PC-3 (cell line): ENCODE measurements at regions not wholly inside any gene's neighbourhood (a gene's known extent, or its start where the extent isn't known, plus 50 kb on each side); places are given as distances from the start of the nearest gene placed in this dataset.

Experiments
- ATAC-seq: fragments of 200-7000 bp; cut with Tn5 transposase; 2 replicates; pipeline ENCODE4 v1.9.1; 2020; ENCODE audit warnings: mild to moderate bottlenecking, moderate library complexity
- BruUV-seq: library from RNA; stranded (reverse); fragments of 400-500 nt; replicated peaks from 2 replicates; lab custom pipeline; 2021; lab: Mats Ljungman, UMichigan
- CTCF ChIA-PET: fragments of 300-600 bp; sonication (Branson Sonifier 250); formaldehyde crosslinking; loops from one replicate; lab custom pipeline; 2022; ENCODE audit warnings: antibody characterized with exemption; lab: Charles Lee
- POLR2A ChIA-PET: fragments of 300-600 bp; sonication (Branson Sonifier 250); formaldehyde crosslinking; loops from one replicate; lab custom pipeline; 2022; ENCODE audit warnings: antibody characterized with exemption; ENCODE audit not compliant: unreplicated experiment; lab: Charles Lee
- DNase-seq: peaks from one replicate; pipeline ENCODE4 v3.0.0-alpha.2; 2015
- H2AFZ ChIP-seq: fragments of 300-600 bp; sonication (generic); 2 replicates; pipeline ENCODE4 v1.6.0; 2016; ENCODE audit warnings: antibody characterized with exemption, low read length
- H3F3A ChIP-seq: fragments of 300-600 bp; sonication (generic); one replicate; pipeline ENCODE4 v1.6.0; 2017; ENCODE audit warnings: antibody characterized with exemption, low read length, control low read depth, mild to moderate bottlenecking; ENCODE audit not compliant: unreplicated experiment
- H3K27ac ChIP-seq: fragments of 300-600 bp; sonication (generic); 2 replicates; pipeline ENCODE4 v1.5.1; 2016; ENCODE audit warnings: mild to moderate bottlenecking, low read length
- H3K27me3 ChIP-seq: fragments of 300-600 bp; sonication (generic); 2 replicates; pipeline ENCODE4 v1.6.1; 2016; ENCODE audit warnings: low read length, mixed read lengths
- H3K36me3 ChIP-seq: fragments of 300-600 bp; sonication (generic); 2 replicates; pipeline ENCODE4 v1.6.1; 2016; ENCODE audit warnings: low read depth, mixed run types, low read length, mixed read lengths
- H3K4me1 ChIP-seq: fragments of 300-600 bp; sonication (generic); 2 replicates; pipeline ENCODE4 v1.5.1; 2016; ENCODE audit warnings: low read length; ENCODE audit not compliant: insufficient read depth
- H3K4me2 ChIP-seq: fragments of 300-600 bp; sonication (generic); 2 replicates; pipeline ENCODE4 v1.6.0; 2016; ENCODE audit warnings: low read length
- H3K4me3 ChIP-seq: fragments of 300-600 bp; sonication (generic); 2 replicates; pipeline ENCODE4 v1.5.1; 2016; ENCODE audit warnings: mild to moderate bottlenecking, low read length, mixed read lengths
- H3K79me2 ChIP-seq: fragments of 300-600 bp; sonication (generic); 2 replicates; pipeline ENCODE4 v1.6.1; 2017; ENCODE audit warnings: low read length, mixed read lengths
- H3K9ac ChIP-seq: fragments of 300-600 bp; sonication (generic); 2 replicates; pipeline ENCODE4 v1.6.0; 2016; ENCODE audit warnings: mild to moderate bottlenecking, low read length
- H3K9me2 ChIP-seq: fragments of 300-600 bp; sonication (generic); replicated peaks from 2 replicates; pipeline ENCODE4 v1.6.1; 2016; ENCODE audit warnings: mixed run types, low read length, mixed read lengths
- H3K9me3 ChIP-seq: fragments of 300-600 bp; sonication (generic); 2 replicates; pipeline ENCODE4 v1.6.1; 2016; ENCODE audit warnings: low read length, mixed read lengths
- H4K20me1 ChIP-seq: fragments of 300-600 bp; sonication (generic); 2 replicates; pipeline ENCODE4 v1.6.1; 2016; ENCODE audit warnings: low read length, mixed read lengths
- EZH2 ChIP-seq: fragments of 300-600 bp; sonication (generic); IDR thresholded peaks from one replicate; pipeline ENCODE4 v1.6.1; 2017; ENCODE audit warnings: antibody characterized with exemption, mild to moderate bottlenecking, low read length; ENCODE audit not compliant: unreplicated experiment
- EZH2phosphoT487 ChIP-seq: fragments of 300-600 bp; sonication (generic); IDR thresholded peaks from 2 replicates; pipeline ENCODE4 v1.6.1; 2018; ENCODE audit warnings: mild to moderate bottlenecking, antibody characterized with exemption, low read length, borderline replicate concordance
- intact Hi-C: fragments of 100-400 bp; cut with micrococcal nuclease; formaldehyde crosslinking; loops from 2 replicates; pipeline ENCODE4 v1.9.0; 2023
- TF ChIP-seq, protein P1 (sequence below): fragments of 300-600 bp; sonication (generic); conservative IDR thresholded peaks from 2 replicates; pipeline ENCODE4 v1.5.1; 2017; ENCODE audit warnings: antibody characterized with exemption, low read depth, mild to moderate bottlenecking, low read length

DNA sequence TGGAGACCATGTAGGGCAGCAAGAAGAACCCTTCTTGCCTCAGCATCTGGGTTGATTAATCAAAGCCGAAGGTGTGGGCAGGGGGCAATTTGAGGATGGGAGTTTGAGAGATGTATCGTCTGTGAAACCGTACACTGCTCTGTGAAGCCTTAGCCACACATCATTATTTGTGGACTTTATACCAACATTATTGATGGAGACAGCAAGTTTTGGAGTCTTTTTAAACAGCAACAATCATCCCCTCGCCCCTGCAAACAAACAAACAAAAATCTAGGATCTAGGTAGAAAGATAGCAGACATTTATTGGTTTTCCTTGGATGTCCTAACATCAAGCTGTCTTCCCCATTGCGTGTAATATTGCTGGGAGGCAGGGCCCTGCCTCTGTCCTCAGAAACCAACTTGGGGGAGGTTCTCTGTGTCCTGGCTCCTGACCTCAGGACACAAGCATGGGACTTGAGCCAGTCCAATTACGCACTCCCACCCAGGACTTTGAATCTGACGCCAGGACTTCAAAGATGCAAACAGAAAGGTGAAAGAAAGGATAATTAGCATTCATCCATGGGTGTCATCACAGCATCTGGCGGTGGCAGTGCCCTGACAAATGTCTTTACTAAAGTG is 61.6 kb upstream of the PLET1 start:
- H3K4me1 ChIP-seq = peaks cover 45% of the 10 kb centered on the region
- H3K36me3 ChIP-seq = no peaks in the 10 kb centered on the region
- no peak overlapping the region for H3K4me3 ChIP-seq
- peak overlapping the region; percentile 67 for H3K27ac ChIP-seq
- intact Hi-C loops = no loop called here
- H3K79me2 ChIP-seq = no peaks in the 10 kb centered on the region
- TF ChIP-seq, protein P1, sequence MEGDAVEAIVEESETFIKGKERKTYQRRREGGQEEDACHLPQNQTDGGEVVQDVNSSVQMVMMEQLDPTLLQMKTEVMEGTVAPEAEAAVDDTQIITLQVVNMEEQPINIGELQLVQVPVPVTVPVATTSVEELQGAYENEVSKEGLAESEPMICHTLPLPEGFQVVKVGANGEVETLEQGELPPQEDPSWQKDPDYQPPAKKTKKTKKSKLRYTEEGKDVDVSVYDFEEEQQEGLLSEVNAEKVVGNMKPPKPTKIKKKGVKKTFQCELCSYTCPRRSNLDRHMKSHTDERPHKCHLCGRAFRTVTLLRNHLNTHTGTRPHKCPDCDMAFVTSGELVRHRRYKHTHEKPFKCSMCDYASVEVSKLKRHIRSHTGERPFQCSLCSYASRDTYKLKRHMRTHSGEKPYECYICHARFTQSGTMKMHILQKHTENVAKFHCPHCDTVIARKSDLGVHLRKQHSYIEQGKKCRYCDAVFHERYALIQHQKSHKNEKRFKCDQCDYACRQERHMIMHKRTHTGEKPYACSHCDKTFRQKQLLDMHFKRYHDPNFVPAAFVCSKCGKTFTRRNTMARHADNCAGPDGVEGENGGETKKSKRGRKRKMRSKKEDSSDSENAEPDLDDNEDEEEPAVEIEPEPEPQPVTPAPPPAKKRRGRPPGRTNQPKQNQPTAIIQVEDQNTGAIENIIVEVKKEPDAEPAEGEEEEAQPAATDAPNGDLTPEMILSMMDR = no peak
- TF ChIP-seq EZH2phosphoT487 (no peak), EZH2 (no peak)
- no peak for ATAC-seq
- no peaks in the 10 kb centered on the region for H3K27me3 ChIP-seq
- no TSS peak for BruUV-seq
- peak overlapping the region; percentile 52 for H3K4me2 ChIP-seq
- no peaks in the 10 kb centered on the region for H3K9me3 ChIP-seq
- H3F3A ChIP-seq = no peaks in the 10 kb centered on the region
- no peak overlapping the region for H3K9ac ChIP-seq
- no peak for DNase-seq
- POLR2A ChIA-PET = no interaction called here
- no peaks in the 10 kb centered on the region for H4K20me1 ChIP-seq
- H3K9me2 ChIP-seq = no peaks in the 10 kb centered on the region
- H2AFZ ChIP-seq = no peak overlapping the region
- CTCF ChIA-PET = no interaction called here

DNA sequence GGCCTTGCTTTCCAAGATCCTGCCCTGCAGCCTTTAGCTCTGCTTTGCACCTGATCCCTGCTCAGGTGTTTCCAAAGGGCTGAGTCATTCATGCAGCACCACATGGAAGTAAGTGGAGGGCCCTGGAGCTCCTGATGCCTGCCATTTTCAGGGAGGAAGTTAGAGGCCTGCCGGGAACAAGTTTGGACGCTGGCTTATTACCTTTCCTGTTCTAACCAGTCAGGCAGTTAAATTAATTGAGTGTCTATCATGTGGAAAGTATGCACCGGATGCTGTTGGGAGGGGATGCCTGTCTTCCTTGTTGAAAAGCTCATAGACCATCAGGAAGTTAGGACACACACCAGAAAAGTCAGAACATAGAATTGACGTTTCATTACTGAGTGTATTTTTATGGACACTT is 73.7 kb upstream of the PLET1 start:
- H4K20me1 ChIP-seq = no peaks in the 10 kb centered on the region
- BruUV-seq = no TSS peak
- DNase-seq = peak; percentile 28
- no peak overlapping the region for H2AFZ ChIP-seq
- TF ChIP-seq, protein P1 = no peak
- TF ChIP-seq EZH2phosphoT487 (no peak), EZH2 (no peak)
- H3K9me3 ChIP-seq = no peaks in the 10 kb centered on the region
- no peaks in the 10 kb centered on the region for H3K79me2 ChIP-seq
- peaks cover 7% of the 10 kb centered on the region; the same call in 1 of the 2 replicates for H3K27me3 ChIP-seq
- no peaks in the 10 kb centered on the region for H3K4me1 ChIP-seq
- no peak for ATAC-seq
- H3K36me3 ChIP-seq = no peaks in the 10 kb centered on the region
- H3K4me3 ChIP-seq = no peak overlapping the region
- H3K4me2 ChIP-seq = no peak overlapping the region
- intact Hi-C loops = no loop called here
- CTCF ChIA-PET = no interaction called here
- POLR2A ChIA-PET = no interaction called here
- no peak overlapping the region for H3K9ac ChIP-seq
- no peaks in the 10 kb centered on the region for H3F3A ChIP-seq
- no peaks in the 10 kb centered on the region for H3K9me2 ChIP-seq
- H3K27ac ChIP-seq = no peak overlapping the region

DNA sequence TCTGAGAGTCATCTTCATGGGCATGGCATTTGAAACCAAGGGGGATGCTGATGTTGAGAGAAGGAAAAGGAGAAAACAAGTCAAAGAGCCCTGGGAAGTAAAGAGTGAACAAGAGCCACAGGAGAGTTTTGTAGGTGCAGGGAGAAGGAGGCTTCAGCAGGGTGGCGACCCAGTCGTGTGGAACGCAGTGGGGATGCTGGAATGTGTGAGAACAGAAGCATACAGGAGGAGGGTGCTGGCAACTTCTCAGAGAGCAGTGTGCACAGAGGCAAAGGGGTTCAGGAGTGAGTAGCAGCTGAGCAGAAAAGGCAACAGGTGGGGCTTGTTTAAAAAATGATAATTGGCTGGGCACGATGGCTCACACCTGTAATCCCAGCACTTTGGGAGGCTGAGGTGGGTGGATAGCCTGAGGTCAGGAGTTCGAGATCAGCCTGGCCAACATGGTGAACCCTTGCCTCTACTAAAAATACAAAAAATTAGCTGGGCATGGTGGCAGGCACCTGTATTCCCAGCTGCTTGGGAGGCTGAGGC is 75.8 kb upstream of the PLET1 start:
- Histone ChIP-seq H3K36me3 (no peaks in the 10 kb centered on the region), H3K79me2 (no peaks in the 10 kb centered on the region), H3K9ac (no peak overlapping the region), H3K4me1 (no peaks in the 10 kb centered on the region), H3K9me2 (no peaks in the 10 kb centered on the region), H3K27ac (no peak overlapping the region), H2AFZ (no peak overlapping the region), H3K27me3 (peaks cover 11% of the 10 kb centered on the region; the same call in 1 of the 2 replicates), H3K9me3 (no peaks in the 10 kb centered on the region), H3F3A (no peaks in the 10 kb centered on the region), H4K20me1 (no peaks in the 10 kb centered on the region), H3K4me2 (no peak overlapping the region), H3K4me3 (no peak overlapping the region)
- ChIA-PET POLR2A (no interaction called here), CTCF (no interaction called here)
- intact Hi-C loops = no loop called here
- ATAC-seq (no peak), DNase-seq (no peak)
- no TSS peak for BruUV-seq
- TF ChIP-seq EZH2phosphoT487 = no peak
- no peak for TF ChIP-seq EZH2
- TF ChIP-seq, protein P1 = no peak
